GM20000 (cell line): ENCODE measurements at regions not wholly inside any gene's neighbourhood (a gene's known extent, or its start where the extent isn't known, plus 50 kb on each side); places are given as distances from the start of the nearest gene placed in this dataset.

Source experiments
- DNase-seq: peaks from one replicate; pipeline ENCODE4 v3.0.0; 2012; ENCODE audit warnings: low spot score
- CTCF ChIP-seq: IDR thresholded peaks from 2 replicates; pipeline ENCODE4 v1.5.1; 2012; ENCODE audit warnings: mild to moderate bottlenecking, control low read depth; ENCODE audit errors: extremely low read depth, missing control alignments

DNA sequence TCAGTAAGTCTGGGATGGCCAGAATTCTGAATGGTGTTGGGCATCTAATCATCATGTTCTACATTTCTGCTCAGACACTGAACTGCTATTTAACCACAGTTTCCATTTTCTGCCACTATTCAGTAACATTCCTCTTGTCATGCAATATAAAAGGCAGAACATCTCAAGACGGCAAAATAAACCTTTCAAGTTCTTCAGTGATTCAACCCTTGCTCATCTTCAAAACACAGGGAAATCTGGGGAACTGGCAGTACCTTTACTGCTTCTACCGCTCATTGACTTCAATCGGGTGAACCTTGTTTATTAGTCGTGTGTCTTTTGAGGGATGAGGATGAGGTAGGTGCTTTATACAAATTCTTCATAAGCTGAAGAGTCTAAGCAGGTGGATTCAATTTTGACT is 184.7 kb upstream of the ANK3 start:
- DNase-seq, result no peak
- TF ChIP-seq CTCF, result no peak

GRCh38 chr10:60573336-60573735 is 183.7 kb upstream of the ANK3 start:
- no peak for TF ChIP-seq CTCF
- DNase-seq, result no peak

- TF ChIP-seq CTCF, result no peak
- no peak for DNase-seq
Measured at GRCh38 chr10:60572511-60573194, 183.0 kb upstream of the ANK3 start.

GRCh38 chr10:60570896-60571295 is 181.2 kb upstream of the ANK3 start:
- no peak for DNase-seq
- no peak for TF ChIP-seq CTCF

- no peak for DNase-seq
- no peak for TF ChIP-seq CTCF
Measured at GRCh38 chr10:60570272-60570865, 180.7 kb upstream of the ANK3 start.

DNA sequence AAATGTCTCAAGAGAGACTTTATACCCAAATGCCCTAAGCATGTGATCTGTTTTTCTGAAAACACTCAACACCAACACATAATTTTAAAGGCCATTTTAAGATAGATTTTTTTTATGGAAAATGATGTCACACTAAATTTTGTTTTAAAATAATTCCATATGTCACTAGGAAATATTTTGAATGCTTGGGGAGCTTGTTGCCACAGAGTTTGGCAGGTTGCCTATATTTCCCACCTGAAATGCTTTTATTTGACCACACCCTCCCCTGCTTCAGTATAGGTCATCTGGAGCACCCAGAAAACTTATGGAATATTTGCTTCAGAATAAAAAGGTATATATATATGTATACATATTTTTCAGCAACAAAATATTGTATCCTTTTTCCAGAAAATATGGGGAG is 180.0 kb upstream of the ANK3 start:
- no peak for DNase-seq
- no peak for TF ChIP-seq CTCF

DNA sequence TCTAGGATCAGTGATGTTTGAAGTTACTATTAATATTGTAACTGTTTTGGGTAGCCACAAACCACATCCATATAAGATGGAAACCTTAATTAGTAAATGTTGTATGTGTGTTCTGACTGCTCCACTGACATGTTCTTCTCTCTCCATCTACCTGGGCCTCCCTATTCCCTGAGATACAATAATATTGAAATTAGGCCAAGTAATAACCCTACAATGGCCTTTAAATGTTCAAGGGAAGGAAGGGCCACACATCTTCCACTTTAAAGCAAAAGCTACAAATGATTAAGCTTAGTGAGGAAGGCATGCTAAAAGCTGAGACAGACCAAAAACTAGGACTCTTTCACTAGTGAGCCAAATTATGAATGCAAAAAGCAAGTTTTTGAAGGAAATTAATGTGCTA is 176.4 kb upstream of the ANK3 start:
- DNase-seq, result no peak
- no peak for TF ChIP-seq CTCF
